GM12891 (cell line): ENCODE measurements at regions not wholly inside any gene's neighbourhood (a gene's known extent, or its start where the extent isn't known, plus 50 kb on each side); places are given as distances from the start of the nearest gene placed in this dataset.

Experiments used
- PAX5 ChIP-seq: IDR thresholded peaks from 2 replicates; pipeline ENCODE4 v1.6.1; 2011; ENCODE audit warnings: low read length, moderate library complexity, mild to moderate bottlenecking; ENCODE audit not compliant: insufficient read depth, severe bottlenecking
- POLR2A ChIP-seq: IDR thresholded peaks from 2 replicates; pipeline ENCODE4 v1.6.1; 2011; ENCODE audit warnings: low read depth, low read length, control low read depth
- POLR2AphosphoS5 ChIP-seq: IDR thresholded peaks from 2 replicates; pipeline ENCODE4 v1.6.1; 2011; ENCODE audit warnings: low read depth, low read length, control low read depth
- TAF1 ChIP-seq: IDR thresholded peaks from 2 replicates; pipeline ENCODE4 v1.6.1; 2011; ENCODE audit warnings: low read depth, low read length, control low read depth

GRCh38 chr2:228658998-228659397 lies 477.5 kb upstream of the SPHKAP start:
- TF ChIP-seq POLR2A (no peak), POLR2AphosphoS5 (no peak), PAX5 (no peak), TAF1 (no peak)
